HEK293 (cell line): ENCODE measurements at regions not wholly inside any gene's neighbourhood (a gene's known extent, or its start where the extent isn't known, plus 50 kb on each side); places are given as distances from the start of the nearest gene placed in this dataset.

ENCODE experiments used
- CTCF ChIA-PET: fragments of 350-600 bp; formaldehyde crosslinking; extraction: SDS; loops from one replicate; lab custom pipeline; 2021; ENCODE audit warnings: antibody characterized with exemption; lab: Yijun Ruan, JAX
- POLR2A ChIA-PET: fragments of 300-600 bp; formaldehyde crosslinking; extraction: SDS; loops from one replicate; lab custom pipeline; 2020; ENCODE audit warnings: antibody characterized with exemption, inconsistent platforms; lab: Yijun Ruan, JAX
- H3K27ac ChIP-seq: fragments of 200-500 bp; sonication (Bioruptor generic); 2 replicates; pipeline ENCODE4 v1.5.1; 2014; ENCODE audit warnings: low read depth, low read length, control low read depth, inconsistent platforms; ENCODE audit errors: extremely low read depth
- H3K36me3 ChIP-seq, 2 experiments: fragments of 200-500 bp in 1 of 2; sonication (Bioruptor generic) in 1 of 2; 1 replicate in 1 of 2; 2 replicates in 1 of 2; pipeline ENCODE4 v1.5.1; 2014 to 2017; ENCODE audit warnings: inconsistent platforms in 2 of 2, low read length in 2 of 2; ENCODE audit not compliant: control insufficient read depth in 2 of 2, insufficient read depth in 1 of 2
- H3K4me1 ChIP-seq: fragments of 200-500 bp; sonication (Bioruptor generic); 2 replicates; pipeline ENCODE4 v1.5.1; 2014; ENCODE audit warnings: mild to moderate bottlenecking, low read length, inconsistent platforms; ENCODE audit not compliant: control insufficient read depth, insufficient read depth
- H3K4me3 ChIP-seq: 2 replicates; pipeline ENCODE4 v1.5.1; 2011; ENCODE audit warnings: low read depth, mild to moderate bottlenecking, control low read depth, low read length, moderate library complexity
- H3K9me3 ChIP-seq: fragments of 200-500 bp; sonication (Bioruptor generic); 2 replicates; pipeline ENCODE4 v1.5.1; 2014; ENCODE audit warnings: low read depth, low read length, inconsistent platforms; ENCODE audit not compliant: control insufficient read depth, insufficient read depth
- GLIS2 ChIP-seq: fragments of 450-650 bp; formaldehyde crosslinking; IDR thresholded peaks from 2 replicates; pipeline ENCODE4 v1.5.1; 2016; ENCODE audit warnings: missing biosample characterization, missing genetic modification characterization
- HOXA7 ChIP-seq: sonication (generic); formaldehyde crosslinking; IDR thresholded peaks from 2 replicates; pipeline ENCODE4 v1.8.1; 2022; ENCODE audit warnings: missing genetic modification reagents, borderline replicate concordance
- SCRT1 ChIP-seq: fragments of 450-650 bp; formaldehyde crosslinking; IDR thresholded peaks from 2 replicates; pipeline ENCODE4 v1.5.1; 2016; ENCODE audit warnings: missing biosample characterization, missing genetic modification characterization, borderline replicate concordance
- SCRT2 ChIP-seq: fragments of 450-650 bp; formaldehyde crosslinking; IDR thresholded peaks from 2 replicates; pipeline ENCODE4 v1.5.1; 2016; ENCODE audit warnings: missing biosample characterization, missing genetic modification characterization
- ZFP3 ChIP-seq: fragments of 450-650 bp; formaldehyde crosslinking; IDR thresholded peaks from 2 replicates; pipeline ENCODE4 v1.5.1; 2016; ENCODE audit warnings: low read depth, missing biosample characterization, missing genetic modification characterization
- ZNF138 ChIP-seq: fragments of 450-650 bp; formaldehyde crosslinking; IDR thresholded peaks from 2 replicates; pipeline ENCODE4 v1.5.1; 2016; ENCODE audit warnings: missing biosample characterization, missing genetic modification characterization, borderline replicate concordance
- ZNF140 ChIP-seq: fragments of 450-650 bp; formaldehyde crosslinking; IDR thresholded peaks from 2 replicates; pipeline ENCODE4 v1.5.1; 2016; ENCODE audit warnings: missing biosample characterization, missing genetic modification characterization
- ZNF16 ChIP-seq: fragments of 450-650 bp; formaldehyde crosslinking; IDR thresholded peaks from 2 replicates; pipeline ENCODE4 v1.5.1; 2016; ENCODE audit warnings: low read depth, missing biosample characterization, missing genetic modification characterization
- ZNF169 ChIP-seq: fragments of 450-650 bp; formaldehyde crosslinking; IDR thresholded peaks from 2 replicates; pipeline ENCODE4 v1.5.1; 2016; ENCODE audit warnings: missing biosample characterization, missing genetic modification characterization
- ZNF175 ChIP-seq: fragments of 450-650 bp; formaldehyde crosslinking; IDR thresholded peaks from 2 replicates; pipeline ENCODE4 v1.5.1; 2016; ENCODE audit warnings: missing biosample characterization, missing genetic modification characterization
- ZNF184 ChIP-seq: fragments of 450-650 bp; IDR thresholded peaks from 2 replicates; pipeline ENCODE4 v1.5.1; 2018; ENCODE audit warnings: missing biosample characterization, mild to moderate bottlenecking, missing genetic modification characterization
- ZNF19 ChIP-seq: fragments of 450-650 bp; formaldehyde crosslinking; IDR thresholded peaks from 2 replicates; pipeline ENCODE4; 2016; ENCODE audit warnings: missing biosample characterization, missing genetic modification characterization, low read depth
- ZNF362 ChIP-seq: fragments of 450-650 bp; formaldehyde crosslinking; IDR thresholded peaks from 2 replicates; pipeline ENCODE4 v1.5.1; 2016; ENCODE audit warnings: missing biosample characterization, missing genetic modification characterization
- ZNF391 ChIP-seq: fragments of 450-650 bp; formaldehyde crosslinking; IDR thresholded peaks from 2 replicates; pipeline ENCODE4 v1.5.1; 2016; ENCODE audit warnings: low read depth, missing biosample characterization, missing genetic modification characterization, borderline replicate concordance
- ZNF433 ChIP-seq: fragments of 450-650 bp; formaldehyde crosslinking; IDR thresholded peaks from 2 replicates; pipeline ENCODE4 v1.5.1; 2016; ENCODE audit warnings: missing biosample characterization, missing genetic modification characterization, low read depth
- ZNF488 ChIP-seq: fragments of 450-650 bp; formaldehyde crosslinking; IDR thresholded peaks from 2 replicates; pipeline ENCODE4 v1.5.1; 2016; ENCODE audit warnings: missing biosample characterization, missing genetic modification characterization
- ZNF571 ChIP-seq: fragments of 450-650 bp; formaldehyde crosslinking; IDR thresholded peaks from 2 replicates; pipeline ENCODE4 v1.5.0; 2017; ENCODE audit warnings: missing biosample characterization, missing genetic modification characterization
- ZNF585B ChIP-seq: fragments of 450-650 bp; formaldehyde crosslinking; IDR thresholded peaks from 2 replicates; pipeline ENCODE4 v1.5.1; 2016; ENCODE audit warnings: missing biosample characterization, missing genetic modification characterization
- ZNF624 ChIP-seq: fragments of 450-650 bp; formaldehyde crosslinking; IDR thresholded peaks from 2 replicates; pipeline ENCODE4 v1.5.1; 2017; ENCODE audit warnings: missing biosample characterization, missing genetic modification characterization
- ZNF660 ChIP-seq: fragments of 450-650 bp; IDR thresholded peaks from 2 replicates; pipeline ENCODE4 v1.5.1; 2018; ENCODE audit warnings: missing biosample characterization, mild to moderate bottlenecking, missing genetic modification characterization
- ZNF701 ChIP-seq: fragments of 450-650 bp; formaldehyde crosslinking; IDR thresholded peaks from 2 replicates; pipeline ENCODE4 v1.5.1; 2016; ENCODE audit warnings: missing biosample characterization, missing genetic modification characterization
- ZNF76 ChIP-seq: fragments of 450-650 bp; formaldehyde crosslinking; IDR thresholded peaks from 2 replicates; pipeline ENCODE4; 2016; ENCODE audit warnings: low read depth, missing biosample characterization, missing genetic modification characterization, borderline replicate concordance
- ZNF791 ChIP-seq: fragments of 450-650 bp; formaldehyde crosslinking; IDR thresholded peaks from 2 replicates; pipeline ENCODE4 v1.5.1; 2016; ENCODE audit warnings: missing biosample characterization, missing genetic modification characterization
- ZNF792 ChIP-seq: fragments of 450-650 bp; formaldehyde crosslinking; IDR thresholded peaks from 2 replicates; pipeline ENCODE4 v1.5.1; 2016; ENCODE audit warnings: missing biosample characterization, missing genetic modification characterization
- ZNF843 ChIP-seq: fragments of 450-650 bp; formaldehyde crosslinking; IDR thresholded peaks from 2 replicates; pipeline ENCODE4 v1.5.1; 2016; ENCODE audit warnings: missing biosample characterization, missing genetic modification characterization
- ZSCAN4 ChIP-seq: fragments of 450-650 bp; formaldehyde crosslinking; IDR thresholded peaks from 2 replicates; pipeline ENCODE4 v1.5.1; 2017; ENCODE audit warnings: missing biosample characterization, missing genetic modification characterization
- TF ChIP-seq, protein P1 (sequence below): fragments of 450-650 bp; formaldehyde crosslinking; IDR thresholded peaks from 2 replicates; pipeline ENCODE4 v1.5.1; 2016; ENCODE audit warnings: missing biosample characterization, missing genetic modification characterization
- TF ChIP-seq, protein P2 (sequence below): fragments of 450-650 bp; formaldehyde crosslinking; IDR thresholded peaks from 2 replicates; pipeline ENCODE4 v1.5.1; 2016; ENCODE audit warnings: missing biosample characterization, missing genetic modification characterization

DNA sequence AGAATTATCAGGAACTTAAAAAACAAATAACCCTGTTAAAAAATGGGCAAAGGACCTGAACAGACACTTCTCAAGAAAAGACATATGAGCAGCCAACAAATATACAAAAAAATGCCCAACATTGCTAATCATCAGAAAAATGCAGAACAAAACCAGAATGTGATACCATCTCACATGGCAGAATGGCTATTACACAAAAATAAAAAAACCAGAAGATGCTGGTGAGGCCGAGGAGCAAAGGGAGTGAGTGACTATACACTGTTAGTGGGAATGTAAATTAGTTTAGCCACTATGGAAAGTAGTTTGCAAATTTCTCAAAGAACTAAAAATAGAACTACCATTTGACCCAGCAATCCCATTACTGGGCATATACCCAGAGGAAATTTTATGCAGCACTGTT is 95.8 kb upstream of the DSEL start (continued):
- TF ChIP-seq ZNF169 (no peak), ZFP3 (tag by site-specific recombination) (no peak), ZNF585B (tag by site-specific recombination) (no peak), ZNF76 (no peak), ZNF433 (tag by site-specific recombination) (no peak)

- H3K27ac ChIP-seq, result no peak overlapping the region
- no peak for TF ChIP-seq ZNF791 (tag by site-specific recombination)
- no peak for TF ChIP-seq ZNF19 (tag by site-specific recombination)
- no peak for TF ChIP-seq SCRT1 (tag by site-specific recombination)
- no peak for TF ChIP-seq ZNF175 (tag by site-specific recombination)
- TF ChIP-seq ZNF138 (tag by site-specific recombination), result no peak
- no peak for TF ChIP-seq GLIS2
- TF ChIP-seq ZNF16 (tag by site-specific recombination), result no peak
- TF ChIP-seq ZNF184 (tag by site-specific recombination), result no peak
- no peak for TF ChIP-seq ZNF362 (tag by site-specific recombination)
- TF ChIP-seq ZNF391 (tag by site-specific recombination), result no peak
- no peak for TF ChIP-seq ZNF792 (tag by site-specific recombination)
- POLR2A ChIA-PET, result no interaction called here
- H3K9me3 ChIP-seq, result no peaks in the 10 kb centered on the region
- no peaks in the 10 kb centered on the region for H3K36me3 ChIP-seq
- CTCF ChIA-PET, result no interaction called here
- H3K4me3 ChIP-seq, result no peak overlapping the region
- no peaks in the 10 kb centered on the region for H3K4me1 ChIP-seq
These were observed 92.2 kb upstream of the DSEL start for GRCh38 chr18:67608615-67609273.

- POLR2A ChIA-PET, result no interaction called here
- TF ChIP-seq, protein P1, sequence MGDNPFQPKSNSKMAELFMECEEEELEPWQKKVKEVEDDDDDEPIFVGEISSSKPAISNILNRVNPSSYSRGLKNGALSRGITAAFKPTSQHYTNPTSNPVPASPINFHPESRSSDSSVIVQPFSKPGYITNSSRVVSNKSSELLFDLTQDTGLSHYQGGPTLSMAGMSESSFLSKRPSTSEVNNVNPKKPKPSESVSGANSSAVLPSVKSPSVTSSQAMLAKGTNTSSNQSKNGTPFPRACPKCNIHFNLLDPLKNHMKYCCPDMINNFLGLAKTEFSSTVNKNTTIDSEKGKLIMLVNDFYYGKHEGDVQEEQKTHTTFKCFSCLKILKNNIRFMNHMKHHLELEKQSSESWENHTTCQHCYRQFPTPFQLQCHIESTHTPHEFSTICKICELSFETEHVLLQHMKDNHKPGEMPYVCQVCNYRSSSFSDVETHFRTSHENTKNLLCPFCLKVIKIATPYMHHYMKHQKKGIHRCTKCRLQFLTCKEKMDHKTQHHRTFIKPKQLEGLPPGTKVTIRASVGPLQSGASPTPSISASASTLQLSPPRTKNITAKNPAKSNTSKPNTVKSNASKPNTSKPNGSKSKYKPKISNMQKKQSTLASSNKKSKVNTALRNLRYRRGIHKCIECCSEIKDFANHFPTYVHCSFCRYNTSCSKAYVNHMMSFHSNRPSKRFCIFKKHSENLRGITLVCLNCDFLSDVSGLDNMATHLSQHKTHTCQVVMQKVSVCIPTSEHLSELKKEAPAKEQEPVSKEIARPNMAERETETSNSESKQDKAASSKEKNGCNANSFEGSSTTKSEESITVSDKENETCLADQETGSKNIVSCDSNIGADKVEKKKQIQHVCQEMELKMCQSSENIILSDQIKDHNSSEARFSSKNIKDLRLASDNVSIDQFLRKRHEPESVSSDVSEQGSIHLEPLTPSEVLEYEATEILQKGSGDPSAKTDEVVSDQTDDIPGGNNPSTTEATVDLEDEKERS (tag by site-specific recombination), result no peak
- TF ChIP-seq ZNF488 (tag by site-specific recombination) (no peak), ZNF571 (no peak), HOXA7 (CRISPR knock-in tag) (no peak), ZNF140 (no peak), ZNF624 (tag by site-specific recombination) (no peak), ZNF843 (tag by site-specific recombination) (no peak), SCRT2 (tag by site-specific recombination) (no peak), ZNF701 (tag by site-specific recombination) (no peak), ZSCAN4 (tag by site-specific recombination) (no peak), ZNF660 (tag by site-specific recombination) (no peak)
- TF ChIP-seq, protein P2, sequence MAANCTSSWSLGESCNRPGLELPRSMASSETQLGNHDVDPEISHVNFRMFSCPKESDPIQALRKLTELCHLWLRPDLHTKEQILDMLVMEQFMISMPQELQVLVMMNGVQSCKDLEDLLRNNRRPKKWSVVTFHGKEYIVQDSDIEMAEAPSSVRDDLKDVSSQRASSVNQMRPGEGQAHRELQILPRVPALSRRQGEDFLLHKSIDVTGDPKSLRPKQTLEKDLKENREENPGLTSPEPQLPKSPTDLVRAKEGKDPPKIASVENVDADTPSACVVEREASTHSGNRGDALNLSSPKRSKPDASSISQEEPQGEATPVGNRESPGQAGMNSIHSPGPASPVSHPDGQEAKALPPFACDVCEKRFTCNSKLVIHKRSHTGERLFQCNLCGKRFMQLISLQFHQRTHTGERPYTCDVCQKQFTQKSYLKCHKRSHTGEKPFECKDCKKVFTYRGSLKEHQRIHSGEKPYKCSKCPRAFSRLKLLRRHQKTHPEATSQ (tag by site-specific recombination), result no peak
- Histone ChIP-seq H3K4me3 (no peak overlapping the region), H3K4me1 (no peaks in the 10 kb centered on the region), H3K9me3 (no peaks in the 10 kb centered on the region), H3K36me3 (no peaks in the 10 kb centered on the region), H3K27ac (no peak overlapping the region)
- CTCF ChIA-PET, result no interaction called here
These were observed 91.7 kb upstream of the DSEL start for GRCh38 chr18:67608191-67608590.
